HCT116 (cell line): ENCODE measurements at regions not wholly inside any gene's neighbourhood (a gene's known extent, or its start where the extent isn't known, plus 50 kb on each side); places are given as distances from the start of the nearest gene placed in this dataset.

ENCODE experiments used
- ATAC-seq: fragments of 200-7000 bp; cut with Tn5 transposase; 2 replicates; pipeline ENCODE4 v1.9.1; 2020; ENCODE audit warnings: mild to moderate bottlenecking, moderate library complexity
- BruUV-seq: library from RNA; stranded (reverse); fragments of 400-500 nt; replicated peaks from 2 replicates; lab custom pipeline; 2021; lab: Mats Ljungman, UMichigan
- CTCF ChIA-PET: fragments of 300-600 bp; sonication (Branson Sonifier 250); formaldehyde crosslinking; loops from one replicate; lab custom pipeline; 2021; ENCODE audit warnings: antibody characterized with exemption; lab: Charles Lee
- POLR2A ChIA-PET: fragments of 300-600, 350-600 bp; sonication (Branson Sonifier 250); formaldehyde crosslinking; loops from one replicate; lab custom pipeline; 2021; ENCODE audit warnings: antibody characterized with exemption; lab: Charles Lee
- RAD21 ChIA-PET, 2 experiments: fragments of 300-600 bp; sonication (Branson Sonifier 250); formaldehyde crosslinking; loops; one replicate each; lab custom pipeline; 2023; ENCODE audit warnings: low total read pairs in 2 of 2; ENCODE audit not compliant: uncharacterized antibody in 2 of 2, unreplicated experiment in 2 of 2, low non-redundant PET in 1 of 2; lab: Charles Lee
- DNase-seq: peaks from one replicate; pipeline ENCODE4 v3.0.0-alpha.2; 2010; ENCODE audit warnings: low read depth, low spot score
- H2AFZ ChIP-seq: fragments of 200-600 bp; shearing (Covaris generic), sonication (generic); 2 replicates; pipeline ENCODE4 v1.6.1; 2017; ENCODE audit warnings: low read depth, mixed run types, mixed read lengths, antibody characterized with exemption, low read length; ENCODE audit not compliant: poor library complexity, severe bottlenecking
- H3K27ac ChIP-seq: 2 replicates; pipeline ENCODE4 v1.5.1; 2012; ENCODE audit warnings: low read depth, low read length
- H3K27me3 ChIP-seq: fragments of 200-600 bp; sonication (generic); 2 replicates; pipeline ENCODE4 v1.6.1; 2016; ENCODE audit warnings: mixed run types, low read length, mixed read lengths; ENCODE audit not compliant: insufficient read depth
- H3K36me3 ChIP-seq, 2 experiments: fragments of 200-500 bp in 1 of 2; fragments of 200-600 bp in 1 of 2; sonication (Bioruptor generic) in 1 of 2; sonication (generic) in 1 of 2; 2 replicates each; pipeline versions ENCODE4 v1.5.1 to v1.6.1; 2014 to 2016; ENCODE audit warnings: low read length in 2 of 2, inconsistent platforms in 1 of 2, mixed read lengths in 1 of 2, mixed run types in 1 of 2; ENCODE audit not compliant: insufficient read depth in 2 of 2, control insufficient read depth in 1 of 2
- H3K4me1 ChIP-seq, 2 experiments: fragments of 200-600 bp in 1 of 2; sonication (generic) in 1 of 2; 2 replicates each; pipeline versions ENCODE4 v1.5.1 to v1.6.1; 2012 to 2017; ENCODE audit warnings: low read length in 2 of 2, inconsistent platforms in 1 of 2, mild to moderate bottlenecking in 1 of 2, mixed read lengths in 1 of 2, mixed run types in 1 of 2, moderate library complexity in 1 of 2; ENCODE audit not compliant: insufficient read depth in 2 of 2, control insufficient read depth in 1 of 2
- H3K4me2 ChIP-seq: fragments of 200-600 bp; sonication (generic); 2 replicates; pipeline ENCODE4 v1.6.1; 2017; ENCODE audit warnings: mixed run types, low read length, mixed read lengths
- H3K4me3 ChIP-seq, 2 experiments: fragments of 200-600 bp in 1 of 2; sonication (generic) in 1 of 2; replicated peaks in 1 of 2; 2 replicates each; pipeline ENCODE4 v1.5.1; 2011 to 2016; ENCODE audit warnings: low read length in 2 of 2, control low read depth in 1 of 2, low read depth in 1 of 2, mild to moderate bottlenecking in 1 of 2, mixed read lengths in 1 of 2, mixed run types in 1 of 2
- H3K79me2 ChIP-seq: fragments of 200-600 bp; sonication (generic); 2 replicates; pipeline ENCODE4 v1.6.1; 2017; ENCODE audit warnings: mild to moderate bottlenecking, mixed run types, low read length, moderate library complexity, mixed read lengths; ENCODE audit not compliant: insufficient read depth
- H3K9ac ChIP-seq: fragments of 200-600 bp; sonication (generic); 2 replicates; pipeline ENCODE4 v1.6.1; 2016; ENCODE audit warnings: low read length, mixed read lengths
- H3K9me2 ChIP-seq: fragments of 200-600 bp; sonication (generic), shearing (Covaris generic); 2 replicates; pipeline ENCODE4 v1.6.1; 2017; ENCODE audit warnings: mixed run types, mild to moderate bottlenecking, moderate library complexity; ENCODE audit not compliant: insufficient read depth
- H3K9me3 ChIP-seq, 2 experiments: fragments of 200-500 bp in 1 of 2; fragments of 200-600 bp in 1 of 2; sonication (Bioruptor generic) in 1 of 2; sonication (generic) in 1 of 2; 2 replicates each; pipeline ENCODE4 v1.6.1; 2014 to 2017; ENCODE audit warnings: low read length in 2 of 2, mixed read lengths in 2 of 2, inconsistent platforms in 1 of 2, low read depth in 1 of 2, mild to moderate bottlenecking in 1 of 2, mixed run types in 1 of 2, moderate library complexity in 1 of 2; ENCODE audit not compliant: control insufficient read depth in 1 of 2, insufficient read depth in 1 of 2
- H4K20me1 ChIP-seq: fragments of 200-600 bp; sonication (generic), shearing (Covaris generic); 2 replicates; pipeline ENCODE4 v1.6.1; 2017; ENCODE audit warnings: mixed run types, mild to moderate bottlenecking, moderate library complexity; ENCODE audit not compliant: insufficient read depth
- EZH2phosphoT487 ChIP-seq: fragments of 200-600 bp; IDR thresholded peaks from 2 replicates; pipeline ENCODE4 v1.6.1; 2018; ENCODE audit warnings: antibody characterized with exemption, borderline replicate concordance
- FOSL1 ChIP-seq: IDR thresholded peaks from 2 replicates; pipeline ENCODE4 v1.6.1; 2012; ENCODE audit warnings: low read depth
- intact Hi-C: fragments of 100-400 bp; cut with micrococcal nuclease; formaldehyde crosslinking; loops from 2 replicates; pipeline ENCODE4 v1.10.0; 2022
- TF ChIP-seq, protein P1 (sequence below): IDR thresholded peaks from 2 replicates; pipeline ENCODE4 v1.6.1; 2012; ENCODE audit warnings: low read depth

- Histone ChIP-seq H3K4me1 (peaks cover 66 to 99% of the 10 kb centered on the region in 2 experiments), H3K79me2 (no peaks in the 10 kb centered on the region), H3K4me3 (no peak overlapping the region), H3K27ac (no peak overlapping the region), H3K9me2 (no peaks in the 10 kb centered on the region), H3K4me2 (no peak overlapping the region), H3K36me3 (0 out of 4 replicates have a peak, but pooled peaks cover 0 to 7% of the 10 kb centered on the region in 2 experiments), H3K9me3 (no peaks in the 10 kb centered on the region), H4K20me1 (no peaks in the 10 kb centered on the region), H3K27me3 (no peaks in the 10 kb centered on the region), H2AFZ (no peak overlapping the region), H3K9ac (no peak overlapping the region)
- DNase-seq (no peak), ATAC-seq (no peak)
- ChIA-PET CTCF (no interaction called here), POLR2A (no interaction called here), RAD21 (no interaction called here)
- BruUV-seq = no TSS peak
- intact Hi-C loops = no loop called here
- TF ChIP-seq, protein P1, sequence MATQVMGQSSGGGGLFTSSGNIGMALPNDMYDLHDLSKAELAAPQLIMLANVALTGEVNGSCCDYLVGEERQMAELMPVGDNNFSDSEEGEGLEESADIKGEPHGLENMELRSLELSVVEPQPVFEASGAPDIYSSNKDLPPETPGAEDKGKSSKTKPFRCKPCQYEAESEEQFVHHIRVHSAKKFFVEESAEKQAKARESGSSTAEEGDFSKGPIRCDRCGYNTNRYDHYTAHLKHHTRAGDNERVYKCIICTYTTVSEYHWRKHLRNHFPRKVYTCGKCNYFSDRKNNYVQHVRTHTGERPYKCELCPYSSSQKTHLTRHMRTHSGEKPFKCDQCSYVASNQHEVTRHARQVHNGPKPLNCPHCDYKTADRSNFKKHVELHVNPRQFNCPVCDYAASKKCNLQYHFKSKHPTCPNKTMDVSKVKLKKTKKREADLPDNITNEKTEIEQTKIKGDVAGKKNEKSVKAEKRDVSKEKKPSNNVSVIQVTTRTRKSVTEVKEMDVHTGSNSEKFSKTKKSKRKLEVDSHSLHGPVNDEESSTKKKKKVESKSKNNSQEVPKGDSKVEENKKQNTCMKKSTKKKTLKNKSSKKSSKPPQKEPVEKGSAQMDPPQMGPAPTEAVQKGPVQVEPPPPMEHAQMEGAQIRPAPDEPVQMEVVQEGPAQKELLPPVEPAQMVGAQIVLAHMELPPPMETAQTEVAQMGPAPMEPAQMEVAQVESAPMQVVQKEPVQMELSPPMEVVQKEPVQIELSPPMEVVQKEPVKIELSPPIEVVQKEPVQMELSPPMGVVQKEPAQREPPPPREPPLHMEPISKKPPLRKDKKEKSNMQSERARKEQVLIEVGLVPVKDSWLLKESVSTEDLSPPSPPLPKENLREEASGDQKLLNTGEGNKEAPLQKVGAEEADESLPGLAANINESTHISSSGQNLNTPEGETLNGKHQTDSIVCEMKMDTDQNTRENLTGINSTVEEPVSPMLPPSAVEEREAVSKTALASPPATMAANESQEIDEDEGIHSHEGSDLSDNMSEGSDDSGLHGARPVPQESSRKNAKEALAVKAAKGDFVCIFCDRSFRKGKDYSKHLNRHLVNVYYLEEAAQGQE = no peak
- TF ChIP-seq EZH2phosphoT487 (no peak), FOSL1 (no peak)
These were observed 63.0 kb upstream of the NR2F2 start for GRCh38 chr15:96267463-96267862.

DNA sequence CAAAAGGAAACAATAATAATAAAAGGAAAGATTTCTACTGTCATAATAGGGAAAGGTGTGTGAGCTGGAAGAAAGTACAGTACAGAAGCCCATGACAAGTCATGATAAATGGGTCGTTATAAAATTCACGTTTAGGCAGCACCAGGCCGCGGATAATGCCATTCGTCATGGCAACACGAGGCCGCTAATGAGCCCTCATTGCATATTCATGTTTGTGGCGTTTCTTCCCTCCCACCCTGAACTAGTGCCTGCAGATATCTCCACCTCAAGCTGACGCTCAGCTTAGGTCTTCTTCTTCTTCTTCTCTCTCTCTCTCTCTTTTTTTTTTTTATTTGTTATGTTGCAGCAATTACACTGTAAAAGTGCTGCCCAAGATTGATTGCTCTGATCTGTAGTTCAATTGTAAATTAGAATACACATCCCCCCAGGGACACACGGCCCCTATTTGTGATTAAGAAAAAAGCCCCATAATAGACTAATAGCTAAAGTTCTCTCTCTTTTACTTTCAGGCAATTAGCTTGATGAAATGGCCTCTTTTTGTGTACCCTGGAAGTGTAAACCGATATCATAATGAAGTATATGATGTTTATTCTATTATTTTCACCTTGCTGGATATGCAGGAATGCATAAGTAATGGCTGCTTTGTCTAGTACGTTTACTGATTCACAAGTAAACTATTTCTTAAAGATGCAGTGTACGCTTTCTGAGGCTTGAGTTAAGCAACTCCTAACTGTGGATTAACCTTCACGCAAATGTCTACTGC is 61.9 kb upstream of the NR2F2 start:
- Histone ChIP-seq H3K27me3 (no peaks in the 10 kb centered on the region), H3K4me2 (peak overlapping the region; percentile 42), H3K79me2 (no peaks in the 10 kb centered on the region), H3K9ac (peak overlapping the region; percentile 34), H3K9me2 (no peaks in the 10 kb centered on the region), H4K20me1 (no peaks in the 10 kb centered on the region), H3K36me3 (0 out of 4 replicates have a peak, but pooled peaks cover 0 to 7% of the 10 kb centered on the region in 2 experiments), H3K4me1 (peaks cover 66 to 99% of the 10 kb centered on the region in 2 experiments), H3K4me3 (no peak overlapping the region), H3K27ac (peak overlapping the region; percentile 34), H3K9me3 (no peaks in the 10 kb centered on the region), H2AFZ (no peak overlapping the region)
- ChIA-PET CTCF (no interaction called here), RAD21 (no interaction called here), POLR2A (interaction anchor here (1.5 kb wide), 1 partner anchor 17 kb away, joined by 3 read pairs; no protein-coding TSS in a partner anchor)
- no TSS peak for BruUV-seq
- DNase-seq (no peak), ATAC-seq (no peak)
- intact Hi-C loops = no loop called here
- TF ChIP-seq FOSL1 = peak; percentile 28; the same call in 1 of the 2 replicates
- TF ChIP-seq, protein P1 = no peak
